Breast epithelium (tissue), 3 donors: ENCODE measurements at regions not wholly inside any gene's neighbourhood (a gene's known extent, or its start where the extent isn't known, plus 50 kb on each side); places are given as distances from the start of the nearest gene placed in this dataset.

ENCODE experiments used
- CTCF ChIP-seq, 3 donors: fragments of 450-650 bp; IDR thresholded peaks; one replicate each; pipeline ENCODE4 v1.5.1; 2016 to 2017; ENCODE audit warnings: antibody characterized with exemption in 3 of 3, mild to moderate bottlenecking in 3 of 3, moderate library complexity in 3 of 3
- POLR2A ChIP-seq: fragments of 450-650 bp; IDR thresholded peaks from one replicate; pipeline ENCODE4 v1.6.1; 2016; ENCODE audit warnings: antibody characterized with exemption, mild to moderate bottlenecking, moderate library complexity

GRCh38 chr11:128355558-128355957 lies 231.8 kb downstream of the ETS1 start:
- no peak for TF ChIP-seq POLR2A
- no peak for TF ChIP-seq CTCF (IDR thresholded peaks at IDR 0.05)
